ENCODE measurements at regions not wholly inside any gene's neighbourhood (a gene's known extent, or its start where the extent isn't known, plus 50 kb on each side); places are given as distances from the start of the nearest gene placed in this dataset.

DNA sequence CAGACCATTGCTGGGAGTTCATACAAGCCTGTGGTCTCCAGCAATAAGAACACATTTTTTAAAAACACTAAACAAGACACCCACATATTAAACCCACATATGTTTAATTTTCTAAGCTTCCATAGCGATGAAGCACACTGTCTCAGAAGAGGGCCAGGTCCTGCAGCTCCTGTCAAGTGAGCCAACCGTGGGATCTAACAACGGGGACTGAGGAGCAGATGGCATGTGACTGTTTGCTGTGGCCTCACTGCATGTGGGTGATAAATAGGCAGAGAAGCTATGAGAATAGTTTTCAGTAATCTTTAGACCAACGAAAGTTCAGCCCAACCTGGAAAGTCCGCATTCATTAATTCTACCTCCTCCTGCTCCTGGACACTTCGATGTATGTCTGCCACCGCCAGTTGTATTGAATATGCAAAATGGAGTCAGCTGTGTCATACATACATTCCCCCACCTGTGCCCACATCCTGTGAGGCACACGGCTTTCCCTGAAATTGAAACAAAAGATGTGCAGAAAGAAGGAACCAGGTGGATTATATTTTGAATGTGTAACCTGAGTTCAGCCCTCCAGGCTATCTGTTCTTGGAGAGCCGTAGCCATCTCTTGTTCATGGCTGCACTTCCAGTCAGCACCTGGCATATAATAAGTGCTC lies 88.2 kb downstream of the MIS18A start:
- TF ChIP-seq, protein P1, sequence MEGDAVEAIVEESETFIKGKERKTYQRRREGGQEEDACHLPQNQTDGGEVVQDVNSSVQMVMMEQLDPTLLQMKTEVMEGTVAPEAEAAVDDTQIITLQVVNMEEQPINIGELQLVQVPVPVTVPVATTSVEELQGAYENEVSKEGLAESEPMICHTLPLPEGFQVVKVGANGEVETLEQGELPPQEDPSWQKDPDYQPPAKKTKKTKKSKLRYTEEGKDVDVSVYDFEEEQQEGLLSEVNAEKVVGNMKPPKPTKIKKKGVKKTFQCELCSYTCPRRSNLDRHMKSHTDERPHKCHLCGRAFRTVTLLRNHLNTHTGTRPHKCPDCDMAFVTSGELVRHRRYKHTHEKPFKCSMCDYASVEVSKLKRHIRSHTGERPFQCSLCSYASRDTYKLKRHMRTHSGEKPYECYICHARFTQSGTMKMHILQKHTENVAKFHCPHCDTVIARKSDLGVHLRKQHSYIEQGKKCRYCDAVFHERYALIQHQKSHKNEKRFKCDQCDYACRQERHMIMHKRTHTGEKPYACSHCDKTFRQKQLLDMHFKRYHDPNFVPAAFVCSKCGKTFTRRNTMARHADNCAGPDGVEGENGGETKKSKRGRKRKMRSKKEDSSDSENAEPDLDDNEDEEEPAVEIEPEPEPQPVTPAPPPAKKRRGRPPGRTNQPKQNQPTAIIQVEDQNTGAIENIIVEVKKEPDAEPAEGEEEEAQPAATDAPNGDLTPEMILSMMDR (IDR thresholded peaks at IDR 0.05) = no peak
- FAIRE-seq = no peak
- WGBS, 2 donors = 42 to 49% methylated on average over 9 of the region's 9 CpGs

GRCh38 chr21:32189688-32190483 lies 89.0 kb downstream of the MIS18A start:
- FAIRE-seq = no peak
- WGBS, 2 donors = 60 to 61% methylated on average over 5 of the region's 5 CpGs
- TF ChIP-seq, protein P1 (IDR thresholded peaks at IDR 0.05) = no peak
- Histone ChIP-seq H3K27ac (no peak overlapping the region), H3K27me3 (no peaks in the 10 kb centered on the region), H3K9me3 (no peaks in the 10 kb centered on the region), H3K4me3 (no peak overlapping the region), H3K36me3 (no peaks in the 10 kb centered on the region), H3K4me1 (no peaks in the 10 kb centered on the region)
- DNase-seq = no peak
- intact Hi-C loops (cut with DNase I) = no loop called here
- no peak for ATAC-seq

More for the DNA sequence above, 88.2 kb downstream of the MIS18A start:
- Histone ChIP-seq H3K4me3 (no peak overlapping the region), H3K27ac (no peak overlapping the region), H3K9me3 (no peaks in the 10 kb centered on the region), H3K4me1 (no peaks in the 10 kb centered on the region), H3K27me3 (no peaks in the 10 kb centered on the region), H3K36me3 (no peaks in the 10 kb centered on the region)
- ATAC-seq (no peak), DNase-seq (no peak)
- intact Hi-C loops (cut with DNase I) = no loop called here

DNA sequence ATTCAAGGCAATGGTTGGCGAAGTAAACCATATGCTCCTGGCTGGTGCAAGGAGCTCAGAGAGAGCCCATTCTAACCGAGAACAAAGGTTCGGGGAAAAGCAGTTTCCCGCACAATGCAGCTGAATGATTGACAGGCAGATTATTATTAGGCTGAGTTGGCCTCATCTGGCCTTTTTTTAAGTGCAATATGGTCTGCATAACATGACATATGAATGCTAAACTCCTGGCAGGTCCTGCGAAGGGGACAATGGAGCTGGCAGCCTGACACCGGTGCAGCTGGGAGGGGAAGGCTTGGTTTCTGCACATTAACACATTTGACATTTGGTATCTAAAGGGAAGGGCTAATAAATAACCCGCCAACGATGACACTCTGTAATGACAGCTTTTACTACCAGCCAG lies 92.0 kb downstream of the MIS18A start:
- TF ChIP-seq, protein P1 (IDR thresholded peaks at IDR 0.05) = no peak
- Histone ChIP-seq H3K27ac (no peak overlapping the region), H3K4me3 (no peak overlapping the region), H3K27me3 (no peaks in the 10 kb centered on the region), H3K4me1 (no peaks in the 10 kb centered on the region), H3K9me3 (no peaks in the 10 kb centered on the region), H3K36me3 (no peaks in the 10 kb centered on the region)
- ATAC-seq = no peak
- intact Hi-C loops (cut with DNase I) = no loop called here
- no peak for FAIRE-seq
- 57 to 67% methylated on average over 8 of the region's 8 CpGs for WGBS, 2 donors
- no peak for DNase-seq

DNA sequence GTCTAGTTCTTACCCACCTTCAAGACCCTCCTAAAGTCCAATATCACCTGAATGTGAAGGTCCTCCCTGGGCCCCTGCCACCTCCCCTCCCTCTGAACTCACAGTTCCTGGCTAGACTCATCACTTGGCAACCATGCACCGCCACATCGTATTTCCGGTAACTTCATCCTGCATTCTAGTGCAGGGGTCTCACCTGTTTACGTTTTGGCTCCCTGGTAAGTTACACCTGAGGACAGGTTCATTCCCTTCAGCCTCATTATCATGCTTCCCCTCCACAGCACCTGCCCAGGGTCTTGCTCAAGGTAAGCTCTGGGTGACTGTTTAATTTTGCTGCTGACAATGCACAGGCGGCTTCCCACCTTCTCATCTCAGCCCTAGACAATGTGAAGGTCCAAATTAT lies 93.1 kb downstream of the MIS18A start:
- no peaks in the 10 kb centered on the region for H3K27me3 ChIP-seq
- TF ChIP-seq, protein P1 (IDR thresholded peaks at IDR 0.05) = no peak
- no peak overlapping the region for H3K4me3 ChIP-seq
- FAIRE-seq (no peak), ATAC-seq (no peak), DNase-seq (no peak)
- intact Hi-C loops (cut with DNase I) = no loop called here
- H3K9me3 ChIP-seq = no peaks in the 10 kb centered on the region
- WGBS, 2 donors = 82 to 89% methylated on average over 5 of the region's 5 CpGs
- no peak overlapping the region for H3K27ac ChIP-seq
- no peaks in the 10 kb centered on the region for H3K36me3 ChIP-seq
- no peaks in the 10 kb centered on the region for H3K4me1 ChIP-seq

- ATAC-seq (no peak), DNase-seq (no peak), FAIRE-seq (no peak)
- no peaks in the 10 kb centered on the region for H3K9me3 ChIP-seq
- no peaks in the 10 kb centered on the region for H3K4me1 ChIP-seq
- H3K27ac ChIP-seq = no peak overlapping the region
- TF ChIP-seq, protein P1 (IDR thresholded peaks at IDR 0.05) = no peak
- no peaks in the 10 kb centered on the region for H3K27me3 ChIP-seq
- no peaks in the 10 kb centered on the region for H3K36me3 ChIP-seq
- intact Hi-C loops (cut with DNase I) = no loop called here
- H3K4me3 ChIP-seq = no peak overlapping the region
- 40 to 68% methylated on average over 2 of the region's 2 CpGs for WGBS, 2 donors
Measured at GRCh38 chr21:32185103-32185502, 93.7 kb downstream of the MIS18A start.

Data from pancreas (tissue), 10 donors.